GM19324 (cell line): ENCODE measurements at regions not wholly inside any gene's neighbourhood (a gene's known extent, or its start where the extent isn't known, plus 50 kb on each side); places are given as distances from the start of the nearest gene placed in this dataset.
"Not testable (repeated sequence)": the region's sequence is repeated elsewhere in the genome, so short reads cannot be mapped to it uniquely, and the experiment has no call there.

Source experiments
- ATAC-seq: cut with Tn5 transposase; IDR thresholded peaks from one replicate; pipeline ENCODE4 v1.9.1; 2021; ENCODE audit warnings: mild to moderate bottlenecking, moderate library complexity; ENCODE audit not compliant: unreplicated experiment, low FRiP score

DNA sequence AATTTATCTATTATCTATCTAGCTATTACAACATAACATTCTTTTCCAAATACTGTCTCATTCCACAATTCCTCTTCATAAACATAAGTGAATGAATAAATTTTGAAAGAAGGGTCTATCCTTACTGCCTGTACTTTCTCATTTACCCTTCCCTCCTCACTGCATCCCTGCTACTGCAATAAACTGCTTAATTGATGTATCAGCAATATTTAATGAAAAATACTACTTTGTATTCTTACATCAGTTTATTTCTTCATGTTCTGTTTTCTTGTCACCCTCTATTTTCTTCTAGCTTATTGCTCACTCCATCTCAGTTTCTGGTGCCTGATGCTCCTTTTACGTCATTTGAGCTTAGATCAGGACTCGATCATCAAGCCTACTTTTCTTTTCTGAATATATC, 695.7 kb upstream of the ATXN7L3B start:
- ATAC-seq, result no peak

DNA sequence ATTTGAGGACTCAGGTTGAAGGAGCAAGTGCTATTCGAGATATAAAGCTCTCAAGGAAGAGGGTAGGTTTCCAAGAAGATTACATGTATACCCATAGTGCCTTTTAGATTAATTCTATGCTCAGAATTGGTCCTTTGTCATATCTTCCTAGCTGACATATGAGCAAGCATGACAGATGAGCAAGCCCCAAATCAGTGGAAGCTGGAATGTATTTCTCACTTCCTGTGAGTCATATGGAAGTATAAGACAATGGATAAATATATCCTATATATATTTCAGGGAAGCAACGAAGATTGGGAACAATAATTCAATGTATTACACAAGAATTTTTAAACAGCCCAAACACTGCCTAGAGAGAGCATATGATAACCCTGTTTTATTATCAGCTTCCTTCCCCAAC, 674.1 kb upstream of the ATXN7L3B start:
- ATAC-seq, result no peak

GRCh38 chr12:73867147-73867546, 670.5 kb upstream of the ATXN7L3B start:
- no peak for ATAC-seq

GRCh38 chr12:73877291-73877690, 660.3 kb upstream of the ATXN7L3B start:
- ATAC-seq, result not testable (repeated sequence)

DNA sequence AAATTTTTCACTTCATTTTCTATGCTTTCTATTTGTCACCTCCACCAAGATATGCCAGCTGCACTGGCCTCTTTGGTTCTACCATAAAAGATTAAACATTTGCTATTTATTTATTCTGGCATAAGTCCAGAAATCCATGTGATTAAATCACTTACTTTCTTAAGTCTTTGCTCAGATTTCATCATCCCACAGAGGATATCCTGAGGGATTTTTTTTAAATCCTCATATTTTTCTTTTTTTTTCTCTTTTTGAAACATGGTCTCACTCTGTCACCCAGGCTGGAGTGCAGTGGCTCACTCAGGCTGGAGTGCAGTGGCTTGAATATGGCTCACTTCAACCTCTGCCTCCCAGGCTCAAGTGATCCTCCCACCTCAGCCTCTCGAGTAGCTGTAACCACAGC, 645.4 kb upstream of the ATXN7L3B start:
- ATAC-seq, result no peak

- ATAC-seq, result no peak
Measured at GRCh38 chr12:73898645-73899044, 639.0 kb upstream of the ATXN7L3B start.

DNA sequence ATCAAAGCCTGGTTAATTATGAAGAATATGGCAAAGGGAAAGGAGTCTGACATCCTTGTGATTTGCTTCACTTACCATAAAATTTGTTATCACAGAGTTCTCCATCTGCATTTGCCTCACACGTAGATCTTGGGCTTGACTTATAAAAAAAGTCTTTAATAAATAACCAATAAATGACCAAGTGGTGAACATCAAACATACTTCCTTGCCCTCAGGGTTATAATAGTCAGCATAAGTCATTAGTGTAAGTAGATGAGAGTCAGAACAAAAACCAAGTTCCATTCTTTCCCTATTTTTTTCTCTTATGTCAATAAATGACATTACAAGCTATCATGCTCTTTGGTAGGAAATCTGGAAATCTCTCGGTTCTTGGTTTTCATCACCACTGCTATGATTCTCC, 635.4 kb upstream of the ATXN7L3B start:
- no peak for ATAC-seq

GRCh38 chr12:73906757-73907156, 630.9 kb upstream of the ATXN7L3B start:
- no peak for ATAC-seq

DNA sequence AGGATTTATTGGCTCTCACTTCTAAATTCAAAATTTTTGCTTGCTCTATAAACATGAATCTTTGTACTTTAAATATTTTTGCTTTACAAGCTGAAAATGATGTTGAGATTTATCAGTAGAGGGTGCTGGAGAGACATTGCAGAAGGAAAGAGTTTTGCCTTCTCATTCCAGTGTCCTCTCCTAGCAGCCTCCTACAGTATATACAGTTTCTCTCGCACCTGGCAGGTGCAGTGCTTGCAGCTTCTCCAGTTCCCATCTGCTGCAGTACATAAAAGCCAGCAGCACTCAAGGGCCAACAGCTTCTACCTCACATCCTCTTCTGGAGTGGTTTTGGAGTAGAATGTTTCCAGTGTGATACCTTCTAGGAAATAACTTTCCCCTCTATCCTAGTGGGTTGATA, 601.8 kb upstream of the ATXN7L3B start:
- ATAC-seq, result no peak

DNA sequence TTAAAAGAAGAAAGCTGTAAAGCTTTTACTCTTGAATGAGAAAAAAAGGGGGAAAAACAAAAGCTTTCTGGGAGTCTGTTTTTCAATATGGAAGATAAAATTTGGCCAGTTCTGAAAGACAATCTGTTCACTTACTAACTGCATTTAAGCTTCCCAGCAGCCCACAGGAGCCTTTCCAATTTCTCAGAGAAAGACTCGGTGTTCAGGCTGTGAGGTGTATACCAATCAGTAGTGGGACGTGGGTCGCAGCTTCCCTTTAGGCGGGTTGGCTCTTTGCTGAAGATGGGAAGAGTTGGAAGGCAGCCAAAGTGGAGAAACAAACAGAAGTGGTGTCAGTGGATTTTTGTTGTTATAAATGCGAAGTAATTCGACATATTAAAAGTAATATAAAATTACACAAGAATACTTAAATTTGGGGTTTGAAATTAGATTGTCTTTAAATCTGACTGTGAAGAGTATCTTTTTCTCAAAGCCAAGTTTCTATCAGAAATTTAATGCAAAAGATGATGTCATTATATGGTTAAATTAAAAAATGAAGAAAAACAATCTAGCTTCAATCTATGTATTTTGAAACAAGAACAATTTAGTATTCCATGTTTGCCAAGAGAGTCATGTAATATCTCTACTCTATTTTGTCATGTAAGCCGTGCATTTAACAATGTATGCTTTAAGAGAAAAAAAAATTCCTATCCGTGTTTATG, 590.2 kb upstream of the ATXN7L3B start:
- ATAC-seq, result no peak

GRCh38 chr12:73950507-73950906, 587.1 kb upstream of the ATXN7L3B start:
- ATAC-seq, result no peak

DNA sequence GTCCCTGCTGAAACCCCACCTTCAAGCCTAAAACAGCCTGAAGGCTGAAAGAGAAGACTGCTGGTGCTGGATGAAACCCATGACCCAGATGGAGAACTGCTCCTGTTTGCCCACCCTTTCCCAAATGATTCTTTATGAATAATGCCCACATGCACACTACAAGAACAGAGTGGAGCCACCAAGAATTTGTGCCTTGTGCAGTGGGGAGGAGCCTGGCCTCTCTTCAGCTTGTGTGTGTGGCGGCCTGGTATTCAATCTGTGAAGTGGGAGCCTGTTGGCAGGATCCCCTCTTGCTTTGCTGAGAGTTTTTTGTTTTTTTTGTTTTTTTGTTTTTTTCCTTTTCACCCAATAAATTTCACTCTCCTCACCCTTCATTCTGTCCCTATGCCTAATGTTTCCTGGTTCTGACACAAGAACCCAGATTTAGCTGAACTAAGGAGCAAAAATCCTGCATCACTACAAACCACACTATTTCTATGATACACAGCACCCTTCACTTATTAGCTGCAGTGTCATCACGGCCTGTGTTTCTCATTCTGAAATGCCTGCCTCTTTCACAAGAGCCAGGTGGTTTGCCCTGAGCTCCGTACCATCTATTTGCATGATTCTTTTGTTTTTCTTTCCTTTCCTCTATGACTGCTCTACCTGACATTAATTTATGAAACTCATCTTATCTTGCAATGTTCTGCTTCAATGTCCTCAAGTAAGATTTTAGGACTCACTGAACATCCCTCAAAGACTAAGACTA, 585.5 kb upstream of the ATXN7L3B start:
- ATAC-seq, result no peak

DNA sequence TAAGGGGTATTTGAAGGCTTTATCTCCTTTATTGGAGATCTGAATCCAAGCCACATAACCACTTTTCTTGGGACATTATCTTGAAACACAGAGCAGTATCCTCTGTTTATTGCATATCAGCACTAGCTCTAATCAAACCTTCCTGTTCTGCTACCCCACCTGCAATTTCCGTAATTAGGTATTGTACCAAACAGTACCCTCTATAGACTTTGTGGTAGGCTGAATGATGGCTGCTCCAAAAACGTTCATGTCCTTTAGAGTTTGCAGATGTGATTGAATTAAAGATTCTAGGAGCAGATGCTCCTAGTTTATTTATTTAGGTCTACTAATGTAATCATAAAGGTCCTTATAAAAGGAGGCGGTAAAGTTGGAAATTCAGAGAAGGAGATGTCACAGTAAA, 573.0 kb upstream of the ATXN7L3B start:
- ATAC-seq, result no peak

DNA sequence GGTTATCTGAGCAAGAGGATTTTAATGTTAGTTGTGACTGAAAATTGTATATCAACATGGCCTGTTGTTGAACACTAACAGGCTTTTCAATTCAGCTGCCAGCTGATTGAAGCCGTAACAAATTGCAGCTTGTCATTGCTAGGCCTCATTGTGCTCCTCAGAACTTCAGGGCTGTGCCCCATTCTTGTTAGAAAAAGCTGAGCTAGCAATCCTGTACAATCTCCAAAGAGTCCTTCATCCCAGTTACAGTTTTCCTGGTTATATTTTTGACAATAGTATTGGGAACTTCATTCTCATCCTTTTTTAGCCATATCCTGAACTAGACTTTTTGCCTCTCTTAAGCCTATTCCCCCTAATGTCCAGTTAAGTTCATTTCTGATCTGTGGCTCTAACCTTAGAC, 564.1 kb upstream of the ATXN7L3B start:
- no peak for ATAC-seq

DNA sequence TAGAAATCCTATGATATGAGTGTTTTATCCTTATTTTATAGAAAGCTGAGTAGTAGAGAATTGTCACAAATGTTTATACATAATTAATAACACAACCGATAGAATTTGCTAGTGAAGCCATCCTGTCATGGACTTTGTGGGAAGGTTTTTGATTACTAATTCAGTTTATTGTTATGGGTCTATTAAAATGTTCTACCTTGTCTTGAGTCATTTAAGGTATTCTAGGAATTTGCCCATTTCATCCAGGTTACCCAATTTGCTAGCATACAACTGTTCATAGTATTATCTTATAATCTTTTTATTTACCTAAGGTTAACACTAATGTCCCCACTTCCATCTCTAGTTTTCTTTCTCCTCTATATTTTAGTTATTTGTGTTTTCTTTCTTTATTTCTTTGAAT, 553.1 kb upstream of the ATXN7L3B start:
- ATAC-seq, result no peak

- ATAC-seq, result no peak
Measured at GRCh38 chr12:73991138-73991537, 546.5 kb upstream of the ATXN7L3B start.

- ATAC-seq, result no peak
Measured at GRCh38 chr12:73998894-73999293, 538.7 kb upstream of the ATXN7L3B start.

DNA sequence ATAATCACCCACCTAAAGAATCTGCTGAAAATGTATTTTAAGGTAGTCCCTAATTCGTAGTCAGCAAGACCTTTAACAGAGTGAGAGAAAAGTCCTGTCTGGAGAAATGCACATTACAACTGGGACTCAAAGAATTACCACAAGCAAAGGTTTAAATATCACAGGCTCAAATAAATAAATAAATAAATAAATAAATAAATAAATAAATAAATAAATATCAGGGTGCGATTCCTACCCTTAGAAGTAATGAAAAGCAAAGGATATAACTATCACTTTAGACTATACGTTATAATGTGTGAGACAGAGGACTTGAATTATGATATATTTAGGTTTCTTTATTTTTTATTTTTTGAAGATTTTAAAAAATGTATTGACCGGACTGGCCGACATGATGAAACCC, 522.5 kb upstream of the ATXN7L3B start:
- ATAC-seq, result no peak

DNA sequence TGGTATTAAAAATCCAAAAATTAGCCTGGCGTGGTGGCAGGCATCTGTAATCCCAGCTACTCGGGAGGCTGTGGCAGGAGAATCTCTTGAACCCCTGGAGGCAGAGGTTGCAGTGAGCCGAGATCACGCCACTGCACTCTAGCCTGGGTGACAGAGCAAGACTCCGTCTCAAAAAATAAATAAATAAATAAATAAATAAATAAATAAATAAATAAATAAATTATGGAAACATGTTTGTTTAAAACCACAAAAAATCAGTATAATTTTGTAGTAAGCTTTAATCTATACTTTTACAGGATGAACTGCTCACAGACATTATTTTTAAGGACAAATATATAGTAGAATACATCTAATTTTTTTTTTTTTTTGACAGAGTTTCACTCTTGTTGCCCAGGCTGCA, 521.3 kb upstream of the ATXN7L3B start:
- not testable (repeated sequence) for ATAC-seq

DNA sequence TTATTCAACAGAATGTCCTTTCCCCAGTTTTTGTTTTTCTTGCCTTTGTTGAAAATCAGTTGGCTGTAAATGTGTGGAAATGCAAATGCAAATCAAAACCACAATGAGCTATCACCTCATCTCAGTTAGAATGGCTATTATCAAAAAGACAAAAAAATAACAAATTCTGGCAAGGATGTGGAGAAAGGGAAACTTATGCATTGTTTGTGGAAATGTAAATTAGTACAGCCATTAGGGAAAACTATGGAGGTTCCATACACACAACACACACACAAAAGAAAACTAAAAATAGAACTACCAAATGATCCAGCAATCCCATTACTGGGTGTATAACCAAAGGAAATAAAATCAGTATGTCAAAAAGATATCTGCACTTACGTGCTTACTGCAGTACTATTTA, 518.8 kb upstream of the ATXN7L3B start:
- no peak for ATAC-seq

- ATAC-seq, result peak; percentile 89
Measured at GRCh38 chr12:74021937-74022336, 515.7 kb upstream of the ATXN7L3B start.

GRCh38 chr12:74031045-74031444, 506.6 kb upstream of the ATXN7L3B start:
- ATAC-seq, result no peak
